Islet of Langerhans (tissue), 1 donor: ENCODE measurements at regions not wholly inside any gene's neighbourhood (a gene's known extent, or its start where the extent isn't known, plus 50 kb on each side); places are given as distances from the start of the nearest gene placed in this dataset.

Source experiments
- FAIRE-seq: peaks from one replicate; lab custom pipeline; 2011; peaks lifted over from hg19 to GRCh38; lab: Jason Lieb, UNC

- FAIRE-seq = no peak
These were observed 422.9 kb upstream of the SEMA3A start for GRCh38 chr7:84617265-84618030.

GRCh38 chr7:84614821-84615501 is 420.4 kb upstream of the SEMA3A start:
- no peak for FAIRE-seq

GRCh38 chr7:84612981-84613681 is 418.5 kb upstream of the SEMA3A start:
- FAIRE-seq = no peak

GRCh38 chr7:84611391-84611790 is 416.8 kb upstream of the SEMA3A start:
- no peak for FAIRE-seq

- no peak for FAIRE-seq
These were observed 415.8 kb upstream of the SEMA3A start for GRCh38 chr7:84610390-84610789.

GRCh38 chr7:84605301-84605700 is 410.7 kb upstream of the SEMA3A start:
- no peak for FAIRE-seq

GRCh38 chr7:84603545-84603944 is 409.0 kb upstream of the SEMA3A start:
- no peak for FAIRE-seq

- FAIRE-seq = no peak
These were observed 400.4 kb upstream of the SEMA3A start for GRCh38 chr7:84595026-84595425.

GRCh38 chr7:84591897-84592296 is 397.3 kb upstream of the SEMA3A start:
- FAIRE-seq = no peak

- no peak for FAIRE-seq
These were observed 394.4 kb upstream of the SEMA3A start for GRCh38 chr7:84589012-84589411.

GRCh38 chr7:84583331-84583730 is 388.7 kb upstream of the SEMA3A start:
- no peak for FAIRE-seq

GRCh38 chr7:84582747-84583146 is 388.2 kb upstream of the SEMA3A start:
- no peak for FAIRE-seq

GRCh38 chr7:84578825-84579224 is 384.2 kb upstream of the SEMA3A start:
- FAIRE-seq = no peak

- no peak for FAIRE-seq
These were observed 374.2 kb upstream of the SEMA3A start for GRCh38 chr7:84568781-84569180.

- FAIRE-seq = no peak
These were observed 370.9 kb upstream of the SEMA3A start for GRCh38 chr7:84565345-84566074.

GRCh38 chr7:84553711-84554110 is 359.1 kb upstream of the SEMA3A start:
- FAIRE-seq = no peak

GRCh38 chr7:84549409-84549808 is 354.8 kb upstream of the SEMA3A start:
- FAIRE-seq = no peak

GRCh38 chr7:84548366-84549365 is 354.1 kb upstream of the SEMA3A start:
- no peak for FAIRE-seq

GRCh38 chr7:84547331-84547730 is 352.7 kb upstream of the SEMA3A start:
- no peak for FAIRE-seq

GRCh38 chr7:84546403-84546802 is 351.8 kb upstream of the SEMA3A start:
- FAIRE-seq = no peak

GRCh38 chr7:84538268-84538667 is 343.7 kb upstream of the SEMA3A start:
- FAIRE-seq = no peak
